ENCODE measurements at regions not wholly inside any gene's neighbourhood (a gene's known extent, or its start where the extent isn't known, plus 50 kb on each side); places are given as distances from the start of the nearest gene placed in this dataset.

DNA sequence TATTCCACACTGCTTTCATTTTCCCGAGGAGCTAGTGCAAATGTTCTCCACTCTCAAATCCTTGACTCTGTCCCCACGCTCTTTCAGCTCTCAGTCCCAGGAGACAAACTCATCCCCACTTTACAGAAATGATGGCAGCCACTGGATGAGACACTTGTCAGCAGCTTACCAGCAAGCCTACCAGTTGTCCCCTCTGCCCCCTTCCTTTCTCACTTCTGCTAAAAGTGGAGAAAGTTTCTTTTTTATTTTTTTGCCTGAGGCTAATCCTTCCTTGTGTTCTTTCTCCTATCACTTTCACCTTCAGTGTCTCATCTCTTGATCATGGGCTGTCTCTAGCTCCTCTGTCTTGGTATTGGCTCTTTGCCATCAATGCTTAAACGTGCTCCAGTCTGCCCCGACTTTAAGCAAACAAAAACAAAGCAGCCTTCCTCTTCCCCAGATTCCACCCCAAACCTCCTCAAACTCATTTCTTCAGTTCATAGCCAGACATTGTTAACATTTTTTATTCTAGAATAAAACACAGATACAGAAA, 64.5 kb downstream of the TTC32 start:
- TF ChIP-seq EZH2phosphoT487 (IDR thresholded peaks at IDR 0.05; ENCODE audit: borderline replicate concordance, low read length), result no peak
- TF ChIP-seq, protein P1, sequence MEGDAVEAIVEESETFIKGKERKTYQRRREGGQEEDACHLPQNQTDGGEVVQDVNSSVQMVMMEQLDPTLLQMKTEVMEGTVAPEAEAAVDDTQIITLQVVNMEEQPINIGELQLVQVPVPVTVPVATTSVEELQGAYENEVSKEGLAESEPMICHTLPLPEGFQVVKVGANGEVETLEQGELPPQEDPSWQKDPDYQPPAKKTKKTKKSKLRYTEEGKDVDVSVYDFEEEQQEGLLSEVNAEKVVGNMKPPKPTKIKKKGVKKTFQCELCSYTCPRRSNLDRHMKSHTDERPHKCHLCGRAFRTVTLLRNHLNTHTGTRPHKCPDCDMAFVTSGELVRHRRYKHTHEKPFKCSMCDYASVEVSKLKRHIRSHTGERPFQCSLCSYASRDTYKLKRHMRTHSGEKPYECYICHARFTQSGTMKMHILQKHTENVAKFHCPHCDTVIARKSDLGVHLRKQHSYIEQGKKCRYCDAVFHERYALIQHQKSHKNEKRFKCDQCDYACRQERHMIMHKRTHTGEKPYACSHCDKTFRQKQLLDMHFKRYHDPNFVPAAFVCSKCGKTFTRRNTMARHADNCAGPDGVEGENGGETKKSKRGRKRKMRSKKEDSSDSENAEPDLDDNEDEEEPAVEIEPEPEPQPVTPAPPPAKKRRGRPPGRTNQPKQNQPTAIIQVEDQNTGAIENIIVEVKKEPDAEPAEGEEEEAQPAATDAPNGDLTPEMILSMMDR (conservative IDR thresholded peaks at IDR 0.05; ENCODE audit: low read depth, low read length), result no peak
- TF ChIP-seq EZH2 (IDR thresholded peaks at IDR 0.05; ENCODE audit: low read length, unreplicated experiment), result no peak
- no peak overlapping the region for H3K4me2 ChIP-seq (ENCODE audit: low read length)
- no peaks in the 10 kb centered on the region for H3K9me3 ChIP-seq (ENCODE audit: low read length)
- H3F3A ChIP-seq (ENCODE audit: low read length, unreplicated experiment), result no peaks in the 10 kb centered on the region
- H3K79me2 ChIP-seq (ENCODE audit: low read length), result no peaks in the 10 kb centered on the region
- ChIA-PET CTCF (no interaction called here), POLR2A (ENCODE audit: unreplicated experiment) (no interaction called here)
- H3K9ac ChIP-seq (ENCODE audit: low read length), result no peak overlapping the region
- no peaks in the 10 kb centered on the region for H3K9me2 ChIP-seq (replicated peaks; ENCODE audit: low read length)
- H3K4me3 ChIP-seq (ENCODE audit: low read length), result no peak overlapping the region
- ATAC-seq (no peak), DNase-seq (no peak)
- no peaks in the 10 kb centered on the region for H3K36me3 ChIP-seq (ENCODE audit: low read depth, low read length)
- no peaks in the 10 kb centered on the region for H3K27me3 ChIP-seq (ENCODE audit: low read length)
- no peaks in the 10 kb centered on the region for H4K20me1 ChIP-seq (ENCODE audit: low read length)
- H3K27ac ChIP-seq (ENCODE audit: low read length), result no peak overlapping the region
- BruUV-seq (replicated peaks), result no TSS peak
- intact Hi-C loops (cut with micrococcal nuclease), result no loop called here
- H2AFZ ChIP-seq (ENCODE audit: low read length), result no peak overlapping the region
- H3K4me1 ChIP-seq (ENCODE audit: insufficient read depth, low read length), result no peaks in the 10 kb centered on the region

DNA sequence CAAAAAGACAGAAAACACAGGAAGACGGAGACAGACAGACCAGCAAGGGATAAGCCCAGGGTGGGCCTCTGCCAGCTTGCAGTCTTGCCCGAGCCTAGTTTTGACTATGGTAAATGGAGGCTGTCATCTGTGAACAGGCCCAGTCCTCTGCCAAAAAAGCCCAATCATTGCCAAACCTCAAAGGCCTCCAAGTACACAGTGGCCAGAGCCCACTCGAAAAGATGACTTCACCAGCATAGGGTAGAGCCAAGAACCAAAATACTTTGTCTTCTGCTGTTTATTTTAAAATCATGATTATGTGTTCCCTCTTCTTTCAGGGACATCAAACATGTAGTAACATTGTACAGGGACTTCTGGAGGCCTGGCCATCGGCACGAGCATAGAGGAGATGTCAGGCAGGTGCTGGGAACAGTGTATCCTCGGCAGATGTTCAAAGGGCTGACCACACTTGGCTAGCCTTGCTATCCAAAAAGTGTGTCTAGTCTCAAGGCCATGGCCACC, 66.0 kb downstream of the TTC32 start:
- Histone ChIP-seq H3K36me3 (ENCODE audit: low read depth, low read length) (no peaks in the 10 kb centered on the region), H3K79me2 (ENCODE audit: low read length) (no peaks in the 10 kb centered on the region), H3K9ac (ENCODE audit: low read length) (no peak overlapping the region), H3K4me1 (ENCODE audit: insufficient read depth, low read length) (no peaks in the 10 kb centered on the region), H3F3A (ENCODE audit: low read length, unreplicated experiment) (no peaks in the 10 kb centered on the region), H3K4me2 (ENCODE audit: low read length) (no peak overlapping the region), H2AFZ (ENCODE audit: low read length) (no peak overlapping the region), H3K27ac (ENCODE audit: low read length) (no peak overlapping the region), H3K9me3 (ENCODE audit: low read length) (no peaks in the 10 kb centered on the region), H3K9me2 (replicated peaks; ENCODE audit: low read length) (no peaks in the 10 kb centered on the region), H3K27me3 (ENCODE audit: low read length) (no peaks in the 10 kb centered on the region), H4K20me1 (ENCODE audit: low read length) (no peaks in the 10 kb centered on the region), H3K4me3 (ENCODE audit: low read length) (no peak overlapping the region)
- no TSS peak for BruUV-seq (replicated peaks)
- POLR2A ChIA-PET (ENCODE audit: unreplicated experiment), result no interaction called here
- TF ChIP-seq EZH2phosphoT487 (IDR thresholded peaks at IDR 0.05; ENCODE audit: borderline replicate concordance, low read length) (no peak), EZH2 (IDR thresholded peaks at IDR 0.05; ENCODE audit: low read length, unreplicated experiment) (no peak)
- TF ChIP-seq, protein P1 (conservative IDR thresholded peaks at IDR 0.05; ENCODE audit: low read depth, low read length), result no peak
- ATAC-seq (no peak), DNase-seq (no peak)
- intact Hi-C loops (cut with micrococcal nuclease), result no loop called here
- CTCF ChIA-PET, result no interaction called here

DNA sequence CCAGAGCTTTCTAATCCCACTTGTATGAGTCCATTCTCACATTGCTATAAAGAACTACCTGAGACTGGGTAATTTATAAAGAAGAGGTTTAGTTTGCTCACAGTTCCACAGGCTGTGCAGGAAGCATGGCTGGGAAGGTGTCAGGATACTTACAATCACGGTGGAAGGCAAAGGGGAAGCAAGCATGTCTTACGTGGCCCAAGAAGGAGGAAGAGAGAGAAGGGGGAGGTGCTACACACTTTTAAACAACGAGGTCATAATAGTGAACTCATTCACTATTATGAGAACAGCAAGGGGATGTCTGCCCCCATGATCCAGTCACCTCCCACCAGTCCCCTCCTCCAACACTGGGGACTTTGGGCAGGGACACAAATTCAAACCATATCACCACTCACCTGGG, 67.8 kb downstream of the TTC32 start:
- DNase-seq (no peak), ATAC-seq (no peak)
- Histone ChIP-seq H3K4me2 (ENCODE audit: low read length) (no peak overlapping the region), H3K4me1 (ENCODE audit: insufficient read depth, low read length) (no peaks in the 10 kb centered on the region), H3K27ac (ENCODE audit: low read length) (no peak overlapping the region), H3K9ac (ENCODE audit: low read length) (no peak overlapping the region), H3K27me3 (ENCODE audit: low read length) (no peaks in the 10 kb centered on the region), H2AFZ (ENCODE audit: low read length) (no peak overlapping the region), H3K9me3 (ENCODE audit: low read length) (no peaks in the 10 kb centered on the region), H4K20me1 (ENCODE audit: low read length) (no peaks in the 10 kb centered on the region), H3K4me3 (ENCODE audit: low read length) (no peak overlapping the region), H3K36me3 (ENCODE audit: low read depth, low read length) (no peaks in the 10 kb centered on the region), H3K9me2 (replicated peaks; ENCODE audit: low read length) (no peaks in the 10 kb centered on the region), H3K79me2 (ENCODE audit: low read length) (no peaks in the 10 kb centered on the region), H3F3A (ENCODE audit: low read length, unreplicated experiment) (no peaks in the 10 kb centered on the region)
- CTCF ChIA-PET, result no interaction called here
- intact Hi-C loops (cut with micrococcal nuclease), result no loop called here
- TF ChIP-seq EZH2phosphoT487 (IDR thresholded peaks at IDR 0.05; ENCODE audit: borderline replicate concordance, low read length) (no peak), EZH2 (IDR thresholded peaks at IDR 0.05; ENCODE audit: low read length, unreplicated experiment) (no peak)
- TF ChIP-seq, protein P1 (conservative IDR thresholded peaks at IDR 0.05; ENCODE audit: low read depth, low read length), result no peak
- POLR2A ChIA-PET (ENCODE audit: unreplicated experiment), result no interaction called here
- no TSS peak for BruUV-seq (replicated peaks)

All from PC-3 (cell line).